SK-N-SH (cell line): ENCODE measurements at regions not wholly inside any gene's neighbourhood (a gene's known extent, or its start where the extent isn't known, plus 50 kb on each side); places are given as distances from the start of the nearest gene placed in this dataset.

ENCODE experiments used
- CTCF ChIA-PET: fragments of 300-600, 350-600 bp; formaldehyde crosslinking; extraction: SDS; loops from one replicate; lab custom pipeline; 2021; lab: Yijun Ruan, JAX
- POLR2A ChIA-PET: fragments of 350-600 bp; sonication (Branson Sonifier 250); formaldehyde crosslinking; extraction: SDS; loops from one replicate; lab custom pipeline; 2020; ENCODE audit warnings: antibody characterized with exemption, inconsistent platforms; lab: Yijun Ruan, JAX
- DNase-seq: peaks from one replicate; pipeline ENCODE4 v3.0.0; 2012
- H2AFZ ChIP-seq: fragments of 200-600 bp; sonication (generic); 2 replicates; pipeline ENCODE4 v1.8.1; 2016; ENCODE audit warnings: antibody characterized with exemption, mild to moderate bottlenecking, low read depth
- H3F3A ChIP-seq: fragments of 200-600 bp; sonication (generic); replicated peaks from 2 replicates; pipeline ENCODE3; 2016; ENCODE audit warnings: antibody characterized with exemption, mild to moderate bottlenecking; ENCODE audit not compliant: insufficient read depth
- H3K27ac ChIP-seq, 2 experiments: fragments of 200-500 bp in 1 of 2; fragments of 200-600 bp in 1 of 2; sonication (Bioruptor generic) in 1 of 2; sonication (generic), shearing (Covaris generic) in 1 of 2; 2 replicates each; pipeline versions ENCODE4 v1.5.1 to v1.6.1; 2014 to 2016; ENCODE audit warnings: low read depth in 2 of 2, inconsistent platforms in 1 of 2, low read length in 1 of 2, mild to moderate bottlenecking in 1 of 2, mixed read lengths in 1 of 2
- H3K27me3 ChIP-seq: fragments of 200-600 bp; sonication (generic), shearing (Covaris generic); 2 replicates; pipeline ENCODE4 v1.6.1; 2016; ENCODE audit warnings: mixed run types; ENCODE audit not compliant: insufficient read depth
- H3K36me3 ChIP-seq, 2 experiments: fragments of 200-500 bp in 1 of 2; fragments of 200-600 bp in 1 of 2; sonication (Bioruptor generic) in 1 of 2; sonication (generic) in 1 of 2; replicated peaks in 1 of 2; 2 replicates each; pipeline versions ENCODE3 to v1.5.1; 2014 to 2016; ENCODE audit warnings: low read length in 1 of 2, mild to moderate bottlenecking in 1 of 2; ENCODE audit not compliant: insufficient read depth in 2 of 2, control insufficient read depth in 1 of 2
- H3K4me1 ChIP-seq, 2 experiments: fragments of 200-500 bp in 1 of 2; fragments of 200-600 bp in 1 of 2; sonication (Bioruptor generic) in 1 of 2; sonication (generic), shearing (Covaris generic) in 1 of 2; 2 replicates each; pipeline versions ENCODE4 v1.5.1 to v1.6.1; 2014 to 2016; ENCODE audit warnings: low read depth in 1 of 2, low read length in 1 of 2, mixed run types in 1 of 2; ENCODE audit not compliant: insufficient read depth in 2 of 2, control insufficient read depth in 1 of 2
- H3K4me2 ChIP-seq: fragments of 200-600 bp; sonication (generic), shearing (Covaris generic); 2 replicates; pipeline ENCODE4 v1.6.1; 2017; ENCODE audit warnings: mixed run types
- H3K4me3 ChIP-seq, 2 experiments: fragments of 200-500 bp in 1 of 2; fragments of 200-600 bp in 1 of 2; sonication (Bioruptor generic) in 1 of 2; sonication (generic), shearing (Covaris generic) in 1 of 2; 2 replicates each; pipeline versions ENCODE4 v1.5.1 to v1.8.1; 2014 to 2016; ENCODE audit warnings: low read depth in 2 of 2, inconsistent platforms in 1 of 2, low read length in 1 of 2, mild to moderate bottlenecking in 1 of 2, mixed read lengths in 1 of 2, moderate library complexity in 1 of 2
- H3K79me2 ChIP-seq: fragments of 200-600 bp; sonication (generic); 2 replicates; pipeline ENCODE4 v1.8.1; 2017; ENCODE audit warnings: mild to moderate bottlenecking; ENCODE audit not compliant: insufficient read depth
- H3K9ac ChIP-seq: fragments of 200-600 bp; sonication (generic); 2 replicates; pipeline ENCODE4 v1.6.1; 2017; ENCODE audit warnings: mixed run types
- H3K9me2 ChIP-seq: fragments of 200-600 bp; sonication (generic); 2 replicates; pipeline ENCODE4 v1.6.1; 2017; ENCODE audit warnings: mixed run types
- H3K9me3 ChIP-seq: fragments of 200-600 bp; sonication (generic); 2 replicates; pipeline ENCODE4 v1.6.1; 2017; ENCODE audit warnings: mixed run types, mild to moderate bottlenecking, moderate library complexity
- H4K20me1 ChIP-seq: fragments of 200-600 bp; sonication (generic); 2 replicates; pipeline ENCODE4 v1.6.1; 2017; ENCODE audit warnings: mild to moderate bottlenecking, mixed run types; ENCODE audit not compliant: insufficient read depth
- FOSL2 ChIP-seq: IDR thresholded peaks from 2 replicates; pipeline ENCODE4 v1.4.0; 2012; ENCODE audit warnings: low read depth, mild to moderate bottlenecking, moderate library complexity, borderline replicate concordance
- FOXJ3 ChIP-seq: sonication (generic); formaldehyde crosslinking; IDR thresholded peaks from 2 replicates; pipeline ENCODE4 v1.5.1; 2020; ENCODE audit warnings: mild to moderate bottlenecking, missing genetic modification reagents
- GABPA ChIP-seq: IDR thresholded peaks from 2 replicates; pipeline ENCODE4 v1.4.0; 2012; ENCODE audit warnings: low read depth, mild to moderate bottlenecking
- IRF3 ChIP-seq: fragments of 150-350 bp; IDR thresholded peaks from 2 replicates; pipeline ENCODE4 v1.6.1; 2016; ENCODE audit warnings: mild to moderate bottlenecking, low read depth, low read length
- MAX ChIP-seq: IDR thresholded peaks from 2 replicates; pipeline ENCODE4 v1.4.0; 2012; ENCODE audit warnings: low read depth
- MEF2A ChIP-seq: IDR thresholded peaks from 2 replicates; pipeline ENCODE4 v1.4.0; 2012; ENCODE audit warnings: low read depth, borderline replicate concordance
- NFIC ChIP-seq: IDR thresholded peaks from 2 replicates; pipeline ENCODE4 v1.4.0; 2012; ENCODE audit warnings: borderline replicate concordance
- NRF1 ChIP-seq: IDR thresholded peaks from 2 replicates; pipeline ENCODE4 v1.6.1; 2012; ENCODE audit warnings: low read depth, mild to moderate bottlenecking, low read length
- RCOR1 ChIP-seq: fragments of 150-350 bp; IDR thresholded peaks from 2 replicates; pipeline ENCODE4 v1.6.1; 2017; ENCODE audit warnings: antibody characterized with exemption, low read length
- TAF1 ChIP-seq: IDR thresholded peaks from 2 replicates; pipeline ENCODE4 v1.6.1; 2012; ENCODE audit warnings: low read depth, mild to moderate bottlenecking, low read length, moderate library complexity, borderline replicate concordance
- TEAD4 ChIP-seq: IDR thresholded peaks from 2 replicates; pipeline ENCODE4 v1.4.0; 2012; ENCODE audit warnings: mild to moderate bottlenecking, borderline replicate concordance; ENCODE audit not compliant: insufficient read depth
- USF1 ChIP-seq: IDR thresholded peaks from 2 replicates; pipeline ENCODE4 v1.4.0; 2012; ENCODE audit warnings: low read depth, borderline replicate concordance
- YY1 ChIP-seq: IDR thresholded peaks from 2 replicates; pipeline ENCODE4 v1.4.0; 2012; ENCODE audit warnings: low read depth, mild to moderate bottlenecking
- WGBS: methylation state at CpG from one replicate; pipeline ENCODE4 v1.1.6; 2017; ENCODE audit warnings: low lambda C conversion rate; 5-methylcytosine and 5-hydroxymethylcytosine counted together

GRCh38 chr20:24763386-24764026, 185.6 kb upstream of the CST7 start:
- no peaks in the 10 kb centered on the region for H3K79me2 ChIP-seq
- H3K9me2 ChIP-seq, result no peaks in the 10 kb centered on the region
- peaks cover 0 to 7% of the 10 kb centered on the region in 2 experiments; a peak in 1 of 4 replicates for H3K4me1 ChIP-seq
- H3K27me3 ChIP-seq, result no peaks in the 10 kb centered on the region
- H3K27ac ChIP-seq, result no peak overlapping the region
- no peak overlapping the region for H2AFZ ChIP-seq
- 52% methylated on average over 18 of the region's 26 CpGs for WGBS
- CTCF ChIA-PET, result no interaction called here
- no peaks in the 10 kb centered on the region for H3K9me3 ChIP-seq
- no peaks in the 10 kb centered on the region for H4K20me1 ChIP-seq
- POLR2A ChIA-PET, result no interaction called here
- H3K9ac ChIP-seq, result no peak overlapping the region
- no peaks in the 10 kb centered on the region for H3F3A ChIP-seq
- no peak for TF ChIP-seq MAX
- no peak for TF ChIP-seq MEF2A
- TF ChIP-seq NFIC, result no peak
- TF ChIP-seq USF1, result no peak
- H3K4me3 ChIP-seq, result no peak overlapping the region
- no peak overlapping the region for H3K4me2 ChIP-seq
- no peaks in the 10 kb centered on the region for H3K36me3 ChIP-seq
- no peak for DNase-seq

- CTCF ChIA-PET, result no interaction called here
These were observed 184.9 kb upstream of the CST7 start for GRCh38 chr20:24764027-24764793.

More at GRCh38 chr20:24764027-24764793, 184.9 kb upstream of the CST7 start:
- no peaks in the 10 kb centered on the region for H3K36me3 ChIP-seq
- POLR2A ChIA-PET, result no interaction called here
- H3K9me3 ChIP-seq, result no peaks in the 10 kb centered on the region
- no peaks in the 10 kb centered on the region for H3F3A ChIP-seq
- DNase-seq, result no peak
- 72% methylated on average over 10 of the region's 16 CpGs for WGBS
- no peak overlapping the region for H2AFZ ChIP-seq
- H3K9me2 ChIP-seq, result no peaks in the 10 kb centered on the region
- no peak overlapping the region for H3K9ac ChIP-seq
- H4K20me1 ChIP-seq, result no peaks in the 10 kb centered on the region
- no peaks in the 10 kb centered on the region for H3K27me3 ChIP-seq
- no peak overlapping the region for H3K27ac ChIP-seq
- peaks cover 0 to 13% of the 10 kb centered on the region in 2 experiments; a peak in 1 of 4 replicates for H3K4me1 ChIP-seq
- no peak overlapping the region for H3K4me2 ChIP-seq
- H3K4me3 ChIP-seq, result no peak overlapping the region
- no peak for TF ChIP-seq GABPA
- TF ChIP-seq YY1, result no peak
- no peak for TF ChIP-seq IRF3
- no peak for TF ChIP-seq FOSL2
- TF ChIP-seq NRF1, result no peak
- no peak for TF ChIP-seq TEAD4
- TF ChIP-seq TAF1, result no peak
- TF ChIP-seq RCOR1, result no peak
- TF ChIP-seq FOXJ3 (CRISPR knock-in tag), result no peak
- H3K79me2 ChIP-seq, result no peaks in the 10 kb centered on the region
